GM12878 (cell line): ENCODE measurements at regions not wholly inside any gene's neighbourhood (a gene's known extent, or its start where the extent isn't known, plus 50 kb on each side); places are given as distances from the start of the nearest gene placed in this dataset.

Experiments used
- EGR1 ChIP-seq, 2 experiments: IDR thresholded peaks; 1 replicate in 1 of 2; 2 replicates in 1 of 2; pipeline ENCODE4 v1.6.1; 2011 to 2012; ENCODE audit warnings: low read depth in 2 of 2, low read length in 2 of 2, borderline replicate concordance in 1 of 2, mild to moderate bottlenecking in 1 of 2, moderate library complexity in 1 of 2
- MXI1 ChIP-seq: fragments of 150-350 bp; IDR thresholded peaks from 2 replicates; pipeline ENCODE4 v1.6.1; 2011; ENCODE audit warnings: low read depth, mild to moderate bottlenecking, inconsistent platforms, low read length, improper control_type of control experiment
- POLR2AphosphoS2 ChIP-seq: IDR thresholded peaks from 2 replicates; pipeline ENCODE4 v1.6.1; 2011; ENCODE audit warnings: low read depth, mild to moderate bottlenecking, low read length, improper control_type of control experiment, moderate library complexity
- REST ChIP-seq: IDR thresholded peaks from 2 replicates; pipeline ENCODE4 v1.6.1; 2012; ENCODE audit warnings: mild to moderate bottlenecking, low read depth, low read length

- TF ChIP-seq REST: no peak
- no peak for TF ChIP-seq EGR1 (IDR thresholded peaks at IDR 0.05; ENCODE audit: borderline replicate concordance in 1 of 2, low read depth in 2 of 2, low read length in 2 of 2)
- TF ChIP-seq POLR2AphosphoS2: no peak
- no peak for TF ChIP-seq MXI1
Measured at GRCh38 chr15:95341686-95342085, 988.8 kb upstream of the NR2F2 start.
